PC-3 (cell line): ENCODE measurements at regions not wholly inside any gene's neighbourhood (a gene's known extent, or its start where the extent isn't known, plus 50 kb on each side); places are given as distances from the start of the nearest gene placed in this dataset.

ENCODE experiments used
- ATAC-seq: fragments of 200-7000 bp; cut with Tn5 transposase; 2 replicates; pipeline ENCODE4 v1.9.1; 2020; ENCODE audit warnings: mild to moderate bottlenecking, moderate library complexity
- BruUV-seq: library from RNA; stranded (reverse); fragments of 400-500 nt; replicated peaks from 2 replicates; lab custom pipeline; 2021; lab: Mats Ljungman, UMichigan
- CTCF ChIA-PET: fragments of 300-600 bp; sonication (Branson Sonifier 250); formaldehyde crosslinking; loops from one replicate; lab custom pipeline; 2022; ENCODE audit warnings: antibody characterized with exemption; lab: Charles Lee
- POLR2A ChIA-PET: fragments of 300-600 bp; sonication (Branson Sonifier 250); formaldehyde crosslinking; loops from one replicate; lab custom pipeline; 2022; ENCODE audit warnings: antibody characterized with exemption; ENCODE audit not compliant: unreplicated experiment; lab: Charles Lee
- DNase-seq: peaks from one replicate; pipeline ENCODE4 v3.0.0-alpha.2; 2015
- H2AFZ ChIP-seq: fragments of 300-600 bp; sonication (generic); 2 replicates; pipeline ENCODE4 v1.6.0; 2016; ENCODE audit warnings: antibody characterized with exemption, low read length
- H3F3A ChIP-seq: fragments of 300-600 bp; sonication (generic); one replicate; pipeline ENCODE4 v1.6.0; 2017; ENCODE audit warnings: antibody characterized with exemption, low read length, control low read depth, mild to moderate bottlenecking; ENCODE audit not compliant: unreplicated experiment
- H3K27ac ChIP-seq: fragments of 300-600 bp; sonication (generic); 2 replicates; pipeline ENCODE4 v1.5.1; 2016; ENCODE audit warnings: mild to moderate bottlenecking, low read length
- H3K27me3 ChIP-seq: fragments of 300-600 bp; sonication (generic); 2 replicates; pipeline ENCODE4 v1.6.1; 2016; ENCODE audit warnings: low read length, mixed read lengths
- H3K36me3 ChIP-seq: fragments of 300-600 bp; sonication (generic); 2 replicates; pipeline ENCODE4 v1.6.1; 2016; ENCODE audit warnings: low read depth, mixed run types, low read length, mixed read lengths
- H3K4me1 ChIP-seq: fragments of 300-600 bp; sonication (generic); 2 replicates; pipeline ENCODE4 v1.5.1; 2016; ENCODE audit warnings: low read length; ENCODE audit not compliant: insufficient read depth
- H3K4me2 ChIP-seq: fragments of 300-600 bp; sonication (generic); 2 replicates; pipeline ENCODE4 v1.6.0; 2016; ENCODE audit warnings: low read length
- H3K4me3 ChIP-seq: fragments of 300-600 bp; sonication (generic); 2 replicates; pipeline ENCODE4 v1.5.1; 2016; ENCODE audit warnings: mild to moderate bottlenecking, low read length, mixed read lengths
- H3K79me2 ChIP-seq: fragments of 300-600 bp; sonication (generic); 2 replicates; pipeline ENCODE4 v1.6.1; 2017; ENCODE audit warnings: low read length, mixed read lengths
- H3K9ac ChIP-seq: fragments of 300-600 bp; sonication (generic); 2 replicates; pipeline ENCODE4 v1.6.0; 2016; ENCODE audit warnings: mild to moderate bottlenecking, low read length
- H3K9me2 ChIP-seq: fragments of 300-600 bp; sonication (generic); replicated peaks from 2 replicates; pipeline ENCODE4 v1.6.1; 2016; ENCODE audit warnings: mixed run types, low read length, mixed read lengths
- H3K9me3 ChIP-seq: fragments of 300-600 bp; sonication (generic); 2 replicates; pipeline ENCODE4 v1.6.1; 2016; ENCODE audit warnings: low read length, mixed read lengths
- H4K20me1 ChIP-seq: fragments of 300-600 bp; sonication (generic); 2 replicates; pipeline ENCODE4 v1.6.1; 2016; ENCODE audit warnings: low read length, mixed read lengths
- CTCF ChIP-seq: fragments of 300-600 bp; sonication (generic); conservative IDR thresholded peaks from 2 replicates; pipeline ENCODE4 v1.5.1; 2017; ENCODE audit warnings: antibody characterized with exemption, low read depth, mild to moderate bottlenecking, low read length
- EZH2 ChIP-seq: fragments of 300-600 bp; sonication (generic); IDR thresholded peaks from one replicate; pipeline ENCODE4 v1.6.1; 2017; ENCODE audit warnings: antibody characterized with exemption, mild to moderate bottlenecking, low read length; ENCODE audit not compliant: unreplicated experiment
- EZH2phosphoT487 ChIP-seq: fragments of 300-600 bp; sonication (generic); IDR thresholded peaks from 2 replicates; pipeline ENCODE4 v1.6.1; 2018; ENCODE audit warnings: mild to moderate bottlenecking, antibody characterized with exemption, low read length, borderline replicate concordance
- intact Hi-C: fragments of 100-400 bp; cut with micrococcal nuclease; formaldehyde crosslinking; loops from 2 replicates; pipeline ENCODE4 v1.9.0; 2023

- no peak overlapping the region for H3K27ac ChIP-seq
- H3K4me1 ChIP-seq: peaks cover 33% of the 10 kb centered on the region
- peaks cover 10% of the 10 kb centered on the region for H3F3A ChIP-seq
- H3K79me2 ChIP-seq: no peaks in the 10 kb centered on the region
- H3K4me2 ChIP-seq: no peak overlapping the region
- ChIA-PET POLR2A (no interaction called here), CTCF (no interaction called here)
- H3K9ac ChIP-seq: no peak overlapping the region
- ATAC-seq: no peak
- no TSS peak for BruUV-seq
- intact Hi-C loops: no loop called here
- no peak overlapping the region for H3K4me3 ChIP-seq
- H3K9me2 ChIP-seq: no peaks in the 10 kb centered on the region
- H4K20me1 ChIP-seq: no peaks in the 10 kb centered on the region
- H3K27me3 ChIP-seq: no peaks in the 10 kb centered on the region
- no peaks in the 10 kb centered on the region; the same call in 1 of the 2 replicates for H3K36me3 ChIP-seq
- no peak for DNase-seq
- TF ChIP-seq EZH2: no peak
- TF ChIP-seq CTCF: no peak
- no peak for TF ChIP-seq EZH2phosphoT487
- H2AFZ ChIP-seq: no peak overlapping the region
- no peaks in the 10 kb centered on the region for H3K9me3 ChIP-seq
Observed at GRCh38 chr13:31042481-31043165, 110.2 kb downstream of the TEX26 start.

GRCh38 chr13:31042049-31042448, 109.6 kb downstream of the TEX26 start:
- BruUV-seq: no TSS peak
- no peaks in the 10 kb centered on the region; the same call in 1 of the 2 replicates for H3K36me3 ChIP-seq
- POLR2A ChIA-PET: no interaction called here
- no peaks in the 10 kb centered on the region for H3K9me3 ChIP-seq
- H3K9ac ChIP-seq: no peak overlapping the region
- no peak overlapping the region for H2AFZ ChIP-seq
- H3F3A ChIP-seq: peaks cover 10% of the 10 kb centered on the region
- peaks cover 33% of the 10 kb centered on the region for H3K4me1 ChIP-seq
- H3K27ac ChIP-seq: no peak overlapping the region
- no peaks in the 10 kb centered on the region for H3K79me2 ChIP-seq
- intact Hi-C loops: no loop called here
- no peaks in the 10 kb centered on the region for H3K27me3 ChIP-seq
- no peak overlapping the region for H3K4me2 ChIP-seq
- CTCF ChIA-PET: no interaction called here
- no peaks in the 10 kb centered on the region for H4K20me1 ChIP-seq
- TF ChIP-seq EZH2 (no peak), EZH2phosphoT487 (no peak), CTCF (no peak)
- no peak for ATAC-seq
- DNase-seq: no peak
- H3K9me2 ChIP-seq: no peaks in the 10 kb centered on the region
- no peak overlapping the region for H3K4me3 ChIP-seq

- peak; percentile 63 for DNase-seq
- H3K9me3 ChIP-seq: no peaks in the 10 kb centered on the region
- no peaks in the 10 kb centered on the region for H3K36me3 ChIP-seq
- peaks cover 25% of the 10 kb centered on the region for H3K27me3 ChIP-seq
- H3K79me2 ChIP-seq: no peaks in the 10 kb centered on the region
- H3K27ac ChIP-seq: no peak overlapping the region
- H3K4me3 ChIP-seq: no peak overlapping the region
- TF ChIP-seq CTCF (no peak), EZH2 (no peak), EZH2phosphoT487 (no peak)
- peak; percentile 33 for ATAC-seq
- no peaks in the 10 kb centered on the region for H3K9me2 ChIP-seq
- H2AFZ ChIP-seq: no peak overlapping the region
- no peaks in the 10 kb centered on the region for H4K20me1 ChIP-seq
- ChIA-PET CTCF (no interaction called here), POLR2A (no interaction called here)
- H3K4me2 ChIP-seq: no peak overlapping the region
- H3K4me1 ChIP-seq: peaks cover 10% of the 10 kb centered on the region
- no peak overlapping the region for H3K9ac ChIP-seq
- no peaks in the 10 kb centered on the region for H3F3A ChIP-seq
- BruUV-seq: no TSS peak
- intact Hi-C loops: no loop called here
Observed at GRCh38 chr13:31038834-31039552, 106.5 kb downstream of the TEX26 start.
